GM23248 (cell line): ENCODE measurements at regions not wholly inside any gene's neighbourhood (a gene's known extent, or its start where the extent isn't known, plus 50 kb on each side); places are given as distances from the start of the nearest gene placed in this dataset.
"Not testable (repeated sequence)": the region's sequence is repeated elsewhere in the genome, so short reads cannot be mapped to it uniquely, and the experiment has no call there.

Experiments used
- DNase-seq: peaks from one replicate; pipeline ENCODE4 v3.0.0-alpha.2; 2015
- H2AFZ ChIP-seq: fragments of 200-600 bp; sonication (generic); 2 replicates; pipeline ENCODE4 v1.6.1; 2016; ENCODE audit warnings: antibody characterized with exemption
- H3F3A ChIP-seq: fragments of 200-600 bp; sonication (generic); 2 replicates; pipeline ENCODE4 v1.6.1; 2016; ENCODE audit warnings: mild to moderate bottlenecking, antibody characterized with exemption, mixed run types; ENCODE audit not compliant: insufficient read depth
- H3K27ac ChIP-seq: fragments of 200-600 bp; sonication (generic); 2 replicates; pipeline ENCODE4 v1.5.1; 2016; ENCODE audit warnings: mild to moderate bottlenecking
- H3K27me3 ChIP-seq: fragments of 200-600 bp; sonication (generic); replicated peaks from 2 replicates; pipeline ENCODE4 v1.6.1; 2016; ENCODE audit warnings: mild to moderate bottlenecking; ENCODE audit not compliant: insufficient read depth
- H3K36me3 ChIP-seq: fragments of 200-600 bp; sonication (generic); 2 replicates; pipeline ENCODE4 v1.6.1; 2016; ENCODE audit warnings: low read depth, mild to moderate bottlenecking
- H3K4me1 ChIP-seq: fragments of 200-600 bp; sonication (generic); 2 replicates; pipeline ENCODE4 v1.6.1; 2016; ENCODE audit warnings: mild to moderate bottlenecking; ENCODE audit not compliant: insufficient read depth
- H3K4me2 ChIP-seq: fragments of 200-600 bp; sonication (generic); one replicate; pipeline ENCODE4 v1.6.1; 2016; ENCODE audit warnings: mild to moderate bottlenecking; ENCODE audit not compliant: unreplicated experiment
- H3K4me3 ChIP-seq: fragments of 200-600 bp; sonication (generic); 2 replicates; pipeline ENCODE4 v1.5.1; 2016; ENCODE audit warnings: mild to moderate bottlenecking
- H3K79me2 ChIP-seq: fragments of 200-600 bp; sonication (generic); 2 replicates; pipeline ENCODE4 v1.6.1; 2016; ENCODE audit warnings: mild to moderate bottlenecking; ENCODE audit not compliant: insufficient read depth
- H3K9ac ChIP-seq: fragments of 200-600 bp; sonication (generic); 2 replicates; pipeline ENCODE4 v1.6.1; 2016; ENCODE audit warnings: mild to moderate bottlenecking
- H3K9me2 ChIP-seq: fragments of 200-600 bp; sonication (generic); 2 replicates; pipeline ENCODE4 v1.6.1; 2016; ENCODE audit warnings: mixed run types, mild to moderate bottlenecking, moderate library complexity; ENCODE audit not compliant: insufficient read depth
- H3K9me3 ChIP-seq: fragments of 200-600 bp; sonication (generic); one replicate; pipeline ENCODE4 v1.6.1; 2017; ENCODE audit warnings: low read depth
- H4K20me1 ChIP-seq: fragments of 200-600 bp; sonication (generic); 2 replicates; pipeline ENCODE4 v1.6.0; 2016; ENCODE audit not compliant: insufficient read depth
- EZH2 ChIP-seq: fragments of 200-600 bp; sonication (generic); IDR thresholded peaks from 2 replicates; pipeline ENCODE4 v1.6.1; 2018; ENCODE audit warnings: antibody characterized with exemption, mild to moderate bottlenecking; ENCODE audit not compliant: insufficient read depth, poor library complexity, severe bottlenecking
- EZH2phosphoT487 ChIP-seq: fragments of 200-600 bp; sonication (generic); IDR thresholded peaks from 2 replicates; pipeline ENCODE4 v1.6.1; 2018; ENCODE audit warnings: antibody characterized with exemption, moderate library complexity, mild to moderate bottlenecking, low read depth; ENCODE audit not compliant: insufficient read depth
- WGBS, 2 experiments: methylation state at CpG; one replicate each; pipeline ENCODE4 v1.1.6; 2015 to 2017; ENCODE audit warnings: low lambda C conversion rate in 2 of 2, low coverage in 1 of 2; ENCODE audit errors: missing lambda C conversion rate in 2 of 2; 5-methylcytosine and 5-hydroxymethylcytosine counted together
- in situ Hi-C: fragments of 300-500 bp; cut with MboI; formaldehyde crosslinking; loops from 2 replicates; pipeline ENCODE4 v1.15.0; 2020

- no peak overlapping the region for H3K9ac ChIP-seq
- WGBS, 2 experiments, result 76 to 82% methylated on average over 7 of the region's 7 CpGs
- H3K9me2 ChIP-seq, result no peaks in the 10 kb centered on the region
- no peaks in the 10 kb centered on the region for H3K36me3 ChIP-seq
- H3K4me2 ChIP-seq, result no peak overlapping the region
- no peaks in the 10 kb centered on the region for H4K20me1 ChIP-seq
- H3K79me2 ChIP-seq, result no peaks in the 10 kb centered on the region
- H3K4me3 ChIP-seq, result no peak overlapping the region
- no peaks in the 10 kb centered on the region for H3K27me3 ChIP-seq
- H3K4me1 ChIP-seq, result peaks cover 17% of the 10 kb centered on the region
- no peak overlapping the region for H3K27ac ChIP-seq
- no peak overlapping the region for H2AFZ ChIP-seq
- no peaks in the 10 kb centered on the region for H3K9me3 ChIP-seq
- no peak for DNase-seq
- no peak for TF ChIP-seq EZH2
- no peak for TF ChIP-seq EZH2phosphoT487
- in situ Hi-C loops, result no loop called here
- peaks cover 26% of the 10 kb centered on the region; the same call in 1 of the 2 replicates for H3F3A ChIP-seq
Observed at GRCh38 chr20:56780266-56780665, 151.2 kb downstream of the TFAP2C start.

GRCh38 chr20:56781108-56781739 is 152.1 kb downstream of the TFAP2C start:
- Histone ChIP-seq H3K79me2 (no peaks in the 10 kb centered on the region), H4K20me1 (no peaks in the 10 kb centered on the region), H3K9ac (no peak overlapping the region), H3K4me1 (peaks cover 17% of the 10 kb centered on the region), H3K9me2 (no peaks in the 10 kb centered on the region), H3F3A (peaks cover 26% of the 10 kb centered on the region; the same call in 1 of the 2 replicates), H3K4me2 (no peak overlapping the region), H2AFZ (no peak overlapping the region; the same call in 1 of the 2 replicates), H3K9me3 (no peaks in the 10 kb centered on the region), H3K36me3 (no peaks in the 10 kb centered on the region), H3K27ac (0 out of 2 replicates have a peak overlapping the region, but pooled peaks have one; percentile 6), H3K27me3 (no peaks in the 10 kb centered on the region), H3K4me3 (no peak overlapping the region)
- 26 to 34% methylated on average over 12 of the region's 12 CpGs for WGBS, 2 experiments
- DNase-seq, result peak; percentile 70
- in situ Hi-C loops, result no loop called here
- TF ChIP-seq EZH2, result no peak
- no peak for TF ChIP-seq EZH2phosphoT487

GRCh38 chr20:56781987-56782560 is 153.0 kb downstream of the TFAP2C start:
- H3K9ac ChIP-seq, H3K36me3 ChIP-seq, H3K4me3 ChIP-seq, H3K27me3 ChIP-seq, H3K9me2 ChIP-seq, H2AFZ ChIP-seq, H4K20me1 ChIP-seq, H3K9me3 ChIP-seq, DNase-seq, in situ Hi-C loops, H3K79me2 ChIP-seq, H3K27ac ChIP-seq, H3K4me2 ChIP-seq: not testable (repeated sequence)
- WGBS, 2 experiments, result 69 to 72% methylated on average over 2 of the region's 2 CpGs
- H3K4me1 ChIP-seq, result peaks cover 17% of the 10 kb centered on the region
- peaks cover 26% of the 10 kb centered on the region; the same call in 1 of the 2 replicates for H3F3A ChIP-seq

DNA sequence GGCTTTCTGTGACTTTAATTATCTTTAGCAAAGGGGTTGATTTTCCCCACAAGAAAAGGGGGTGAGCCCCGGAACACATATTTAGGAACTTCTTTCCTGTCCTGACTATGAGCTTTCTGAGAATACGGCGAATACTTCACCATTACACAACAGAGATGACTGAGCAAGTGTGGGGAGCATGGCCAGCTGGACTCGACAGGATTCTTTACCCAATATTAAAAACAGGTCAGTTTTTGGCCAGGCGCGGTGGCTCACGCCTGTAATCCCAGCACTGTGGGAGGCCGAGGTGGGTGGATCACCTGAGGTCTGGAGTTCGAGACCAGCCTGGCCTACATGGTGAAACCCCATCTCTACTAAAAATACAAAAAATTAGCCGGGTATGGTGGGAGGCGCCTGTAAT is 153.7 kb downstream of the TFAP2C start:
- H3K4me3 ChIP-seq, H3K9ac ChIP-seq, H4K20me1 ChIP-seq, in situ Hi-C loops, H3K36me3 ChIP-seq, H3K9me3 ChIP-seq, H3K4me2 ChIP-seq, H2AFZ ChIP-seq, H3K79me2 ChIP-seq, H3K27ac ChIP-seq, H3K9me2 ChIP-seq, H3K27me3 ChIP-seq: not testable (repeated sequence)
- peak; percentile 70 for DNase-seq
- WGBS, 2 experiments, result 38 to 46% methylated on average over 11 of the region's 11 CpGs
- Histone ChIP-seq H3K4me1 (peaks cover 19% of the 10 kb centered on the region), H3F3A (peaks cover 27% of the 10 kb centered on the region)

DNA sequence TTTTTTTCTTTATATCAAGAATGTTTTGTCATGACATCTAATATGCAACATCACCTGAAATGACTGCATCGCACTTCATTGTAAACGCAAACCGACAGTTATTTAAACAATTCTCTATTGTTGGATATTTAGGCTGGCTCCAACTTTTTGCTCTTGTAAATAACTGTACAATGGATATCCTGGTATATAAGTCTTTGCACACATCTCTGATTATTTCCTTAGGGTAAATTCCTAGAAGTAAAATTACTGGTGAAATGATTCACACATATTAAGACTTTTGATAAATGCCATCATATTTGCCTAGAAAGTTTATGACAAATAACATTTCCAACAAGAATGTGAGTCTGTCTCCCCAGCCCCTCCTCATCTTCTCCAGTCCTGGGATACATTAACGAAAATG is 154.7 kb downstream of the TFAP2C start:
- Histone ChIP-seq H3K9ac (no peak overlapping the region), H3K9me2 (no peaks in the 10 kb centered on the region), H3K27ac (no peak overlapping the region), H3K36me3 (no peaks in the 10 kb centered on the region), H3K4me3 (no peak overlapping the region), H3K79me2 (no peaks in the 10 kb centered on the region), H3K9me3 (no peaks in the 10 kb centered on the region), H3K27me3 (no peaks in the 10 kb centered on the region), H4K20me1 (no peaks in the 10 kb centered on the region), H3K4me2 (no peak overlapping the region), H2AFZ (no peak overlapping the region), H3K4me1 (peaks cover 28% of the 10 kb centered on the region), H3F3A (peaks cover 35% of the 10 kb centered on the region)
- WGBS, 2 experiments, result 97 to 100% methylated on average over 4 of the region's 4 CpGs
- TF ChIP-seq EZH2, result no peak
- TF ChIP-seq EZH2phosphoT487, result no peak
- in situ Hi-C loops, result no loop called here
- no peak for DNase-seq
